HEK293 (cell line): ENCODE measurements at regions not wholly inside any gene's neighbourhood (a gene's known extent, or its start where the extent isn't known, plus 50 kb on each side); places are given as distances from the start of the nearest gene placed in this dataset.

ENCODE experiments used
- BCL11A ChIP-seq: fragments of 450-650 bp; formaldehyde crosslinking; IDR thresholded peaks from 2 replicates; pipeline ENCODE4 v1.5.1; 2016; ENCODE audit warnings: low read depth, missing biosample characterization, missing genetic modification characterization
- CTCF ChIP-seq: fragments of 450-650 bp; formaldehyde crosslinking; IDR thresholded peaks from 2 replicates; pipeline ENCODE4 v1.5.1; 2016; ENCODE audit warnings: missing biosample characterization, missing genetic modification characterization
- OVOL3 ChIP-seq: fragments of 450-650 bp; formaldehyde crosslinking; IDR thresholded peaks from 2 replicates; pipeline ENCODE4 v1.5.1; 2016; ENCODE audit warnings: missing biosample characterization, missing genetic modification characterization
- ZBTB17 ChIP-seq: fragments of 450-650 bp; formaldehyde crosslinking; IDR thresholded peaks from 2 replicates; pipeline ENCODE4 v1.5.1; 2016; ENCODE audit warnings: missing biosample characterization, missing genetic modification characterization
- ZNF169 ChIP-seq: fragments of 450-650 bp; formaldehyde crosslinking; IDR thresholded peaks from 2 replicates; pipeline ENCODE4 v1.5.1; 2016; ENCODE audit warnings: missing biosample characterization, missing genetic modification characterization
- ZNF639 ChIP-seq: fragments of 450-650 bp; formaldehyde crosslinking; IDR thresholded peaks from 2 replicates; pipeline ENCODE4 v1.5.1; 2016; ENCODE audit warnings: missing biosample characterization, missing genetic modification characterization
- ZNF670 ChIP-seq: fragments of 450-650 bp; formaldehyde crosslinking; IDR thresholded peaks from 2 replicates; pipeline ENCODE4 v1.5.1; 2016; ENCODE audit warnings: missing biosample characterization, missing genetic modification characterization, low read depth
- ZNF692 ChIP-seq: fragments of 450-650 bp; formaldehyde crosslinking; IDR thresholded peaks from 2 replicates; pipeline ENCODE4 v1.5.1; 2016; ENCODE audit warnings: missing biosample characterization, missing genetic modification characterization

GRCh38 chr3:83193526-83193925 lies 1432.1 kb upstream of the GBE1 start:
- TF ChIP-seq CTCF, result no peak
- TF ChIP-seq ZNF169 (tag by site-specific recombination), result no peak
- TF ChIP-seq OVOL3, result no peak
- no peak for TF ChIP-seq ZNF670 (tag by site-specific recombination)
- no peak for TF ChIP-seq ZBTB17 (tag by site-specific recombination)
- TF ChIP-seq BCL11A, result no peak
- no peak for TF ChIP-seq ZNF639 (tag by site-specific recombination)
- no peak for TF ChIP-seq ZNF692 (tag by site-specific recombination)
